Heart left ventricle (tissue), 16 donors: ENCODE measurements at regions not wholly inside any gene's neighbourhood (a gene's known extent, or its start where the extent isn't known, plus 50 kb on each side); places are given as distances from the start of the nearest gene placed in this dataset.

Source experiments
- ATAC-seq, 4 donors: fragments of 200-7000 bp; cut with Tn5 transposase; one replicate each; pipeline ENCODE4 v1.9.1; 2020 to 2022; ENCODE audit warnings: moderate library complexity in 4 of 4, mild to moderate bottlenecking in 3 of 4, moderate number of reproducible peaks in 1 of 4
- DNase-seq, 5 donors: peaks; one replicate each; pipeline ENCODE4 v3.0.0-alpha.2; 2020
- H3K27ac ChIP-seq, 12 donors: fragments of 200-600 bp; sonication (generic) in 4 of 12; one replicate each; pipeline versions ENCODE4 v1.5.0 to v1.8.0; 2016 to 2022; ENCODE audit warnings: mild to moderate bottlenecking in 2 of 12
- H3K27me3 ChIP-seq, 9 donors: fragments of 200-600 bp; sonication (generic) in 2 of 9; one replicate each; pipeline versions ENCODE4 v1.5.1 to v1.8.0; 2016 to 2022; ENCODE audit warnings: mild to moderate bottlenecking in 3 of 9
- H3K36me3 ChIP-seq, 9 donors: fragments of 200-600 bp; sonication (generic) in 2 of 9; one replicate each; pipeline versions ENCODE4 v1.5.0 to v1.8.0; 2018 to 2022; ENCODE audit warnings: mild to moderate bottlenecking in 2 of 9
- H3K4me1 ChIP-seq, 12 donors: fragments of 200-600 bp; sonication (generic) in 4 of 12; one replicate each; pipeline versions ENCODE4 v1.5.0 to v1.8.0; 2016 to 2022; ENCODE audit warnings: mild to moderate bottlenecking in 3 of 12
- H3K4me3 ChIP-seq, 12 donors: fragments of 200-600 bp; sonication (generic) in 4 of 12; one replicate each; pipeline versions ENCODE4 v1.5.0 to v1.8.0; 2017 to 2022; ENCODE audit warnings: mild to moderate bottlenecking in 9 of 12, moderate library complexity in 4 of 12
- H3K9me3 ChIP-seq, 12 donors: fragments of 200-600 bp; sonication (generic) in 4 of 12; one replicate each; pipeline versions ENCODE4 v1.5.0 to v1.8.0; 2016 to 2022; ENCODE audit warnings: mild to moderate bottlenecking in 1 of 12
- POLR2A ChIP-seq, 2 donors: fragments of 450-650 bp; IDR thresholded peaks; one replicate each; pipeline ENCODE4 v1.6.1; 2017; ENCODE audit warnings: antibody characterized with exemption in 2 of 2, mild to moderate bottlenecking in 2 of 2, moderate library complexity in 2 of 2
- WGBS, 4 donors: extraction: QIAGEN DNeasy Blood & Tissue Kit in 2 of 4; methylation state at CpG; one replicate each; pipeline versions ENCODE4 v1.1.5 to v1.1.7; 2013 to 2018; 5-methylcytosine and 5-hydroxymethylcytosine counted together
- intact Hi-C, 10 donors: fragments of 100-400 bp; cut with DNase I; formaldehyde crosslinking; loops; one replicate each; pipeline versions ENCODE4 v1.11.1 to v1.14.2; 2022
- TF ChIP-seq, protein P1 (sequence below), 12 donors: fragments of 200-600 bp; sonication (generic) in 4 of 12; IDR thresholded peaks; one replicate each; pipeline versions ENCODE4 v1.5.0 to v1.8.0; 2018 to 2022; ENCODE audit warnings: antibody characterized with exemption in 12 of 12, mild to moderate bottlenecking in 5 of 12
- donor health status: ischemic (EF 13 %, LVEDD 7.1; RV severe dilation, severe dysfunction).
- donor health status: healthy with polysubstance abuse.
- donor health status: DM: no; HTN: yes; CAD: no.
- donor health status: DM: no; HTN: no; CAD: no.
- donor health status: ischemic (EF 25% LVEDD 6.9; RV normal size, moderate dysfunction).
- donor health status: ischemic (EF 25% LVEDD 5.7; RV mildly dilated, moderate dysfunction).
- donor health status: healthy.
- donor health status: DM: yes; HTN: yes; CAD: no.
- donor health status: ischemic (EF 35%, LVEDD 5.7; RV mildly dilated, moderate dysfunction).
- donor health status: nonischemic (EF 11% LVEDD 7.7; RV severe dilation, severe dysfunction).
- donor health status: DM: yes; HTN: yes; CAD: no.
- donor health status: PGD.
- donor health status: ischemic (EF 29% LVEDD 5.4; RV normal size, mild dysfunction).
- donor health status: nonischemic (EF 23%, LVEDD 6.1; RV moderate dilation, normal function).

DNA sequence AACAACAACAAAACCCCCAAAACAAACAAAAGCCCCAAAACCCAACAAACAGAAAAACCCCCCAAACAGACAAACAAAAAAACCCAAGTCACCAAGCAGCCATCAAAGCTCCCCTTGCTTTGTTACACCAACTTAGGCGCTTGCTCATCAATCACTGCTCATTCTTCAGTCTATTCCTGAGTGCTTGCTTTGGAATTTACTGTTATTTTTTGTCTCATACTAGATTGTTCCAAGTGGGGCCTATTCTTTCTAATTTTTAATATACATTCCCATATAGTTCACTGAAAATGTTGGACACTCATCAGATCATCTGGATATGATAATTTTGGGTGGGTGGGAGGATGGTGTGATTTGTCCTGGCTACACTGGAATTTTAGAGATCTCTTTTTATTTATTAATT lies 126.0 kb upstream of the JCAD start:
- no peaks in the 10 kb centered on the region for H3K9me3 ChIP-seq
- ATAC-seq (no peak), DNase-seq (no peak)
- no peak overlapping the region for H3K4me3 ChIP-seq
- H3K27ac ChIP-seq = no peak overlapping the region
- H3K4me1 ChIP-seq = peaks cover 0 to 62% (median 14%) of the 10 kb centered on the region in 12 donors
- no peaks in the 10 kb centered on the region for H3K36me3 ChIP-seq
- intact Hi-C loops = loop anchor here in 9 of 10 donors (5.0 to 10.0 kb wide), 11 partner anchors 52 to 188 kb away; partner anchors contain the start of gene JCAD (in 3 of the 9)
- H3K27me3 ChIP-seq = no peaks in the 10 kb centered on the region
- WGBS, 4 donors = 97 to 100% (median 100%) methylated on average over 1 of the region's 1 CpG
- TF ChIP-seq, protein P1, sequence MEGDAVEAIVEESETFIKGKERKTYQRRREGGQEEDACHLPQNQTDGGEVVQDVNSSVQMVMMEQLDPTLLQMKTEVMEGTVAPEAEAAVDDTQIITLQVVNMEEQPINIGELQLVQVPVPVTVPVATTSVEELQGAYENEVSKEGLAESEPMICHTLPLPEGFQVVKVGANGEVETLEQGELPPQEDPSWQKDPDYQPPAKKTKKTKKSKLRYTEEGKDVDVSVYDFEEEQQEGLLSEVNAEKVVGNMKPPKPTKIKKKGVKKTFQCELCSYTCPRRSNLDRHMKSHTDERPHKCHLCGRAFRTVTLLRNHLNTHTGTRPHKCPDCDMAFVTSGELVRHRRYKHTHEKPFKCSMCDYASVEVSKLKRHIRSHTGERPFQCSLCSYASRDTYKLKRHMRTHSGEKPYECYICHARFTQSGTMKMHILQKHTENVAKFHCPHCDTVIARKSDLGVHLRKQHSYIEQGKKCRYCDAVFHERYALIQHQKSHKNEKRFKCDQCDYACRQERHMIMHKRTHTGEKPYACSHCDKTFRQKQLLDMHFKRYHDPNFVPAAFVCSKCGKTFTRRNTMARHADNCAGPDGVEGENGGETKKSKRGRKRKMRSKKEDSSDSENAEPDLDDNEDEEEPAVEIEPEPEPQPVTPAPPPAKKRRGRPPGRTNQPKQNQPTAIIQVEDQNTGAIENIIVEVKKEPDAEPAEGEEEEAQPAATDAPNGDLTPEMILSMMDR (IDR thresholded peaks at IDR 0.05) = no peak

DNA sequence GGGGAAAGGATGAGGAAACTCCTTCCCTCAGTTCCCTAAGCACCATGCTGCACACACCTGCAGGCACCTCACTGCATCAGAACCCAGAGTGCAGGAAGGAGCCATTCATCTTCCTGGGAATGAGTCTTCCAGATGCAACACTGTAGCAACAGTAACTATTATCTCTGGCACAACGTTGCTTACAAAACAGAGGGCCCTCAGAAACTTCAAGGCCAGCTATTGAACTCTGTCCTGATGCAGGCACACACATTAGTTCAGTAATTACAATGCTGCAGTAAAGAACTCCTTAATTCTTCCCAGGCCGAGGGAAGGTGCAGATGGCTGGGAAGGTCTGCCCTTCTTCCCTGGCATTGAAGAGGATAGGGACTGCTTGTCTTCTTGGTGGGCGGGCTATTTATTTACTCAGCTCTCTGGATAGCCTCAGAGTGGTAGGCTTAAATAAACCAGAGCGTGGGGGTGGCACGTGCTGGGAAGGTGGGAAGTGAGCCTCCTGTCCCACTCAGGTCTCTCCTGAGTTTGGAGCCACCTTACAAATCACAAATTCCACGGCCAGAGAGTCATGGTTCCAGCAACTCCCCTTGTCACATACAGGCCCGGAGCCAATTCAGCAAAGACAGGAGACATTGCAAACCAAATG lies 125.1 kb upstream of the JCAD start:
- no peak for ATAC-seq
- Histone ChIP-seq H3K36me3 (no peaks in the 10 kb centered on the region), H3K27ac (no peak overlapping the region), H3K27me3 (no peaks in the 10 kb centered on the region), H3K4me1 (peaks cover 0 to 60% (median 14%) of the 10 kb centered on the region in 12 donors), H3K4me3 (no peak overlapping the region), H3K9me3 (no peaks in the 10 kb centered on the region)
- intact Hi-C loops = loop anchor here in 9 of 10 donors (5.0 to 10.0 kb wide), 11 partner anchors 53 to 187 kb away; partner anchors contain the start of gene JCAD (in 3 of the 9)
- DNase-seq = no peak
- 75 to 80% (median 77%) methylated on average over 7 of the region's 7 CpGs for WGBS, 4 donors
- TF ChIP-seq, protein P1 (IDR thresholded peaks at IDR 0.05) = no peak
- no peak for TF ChIP-seq POLR2A (IDR thresholded peaks at IDR 0.05)

DNA sequence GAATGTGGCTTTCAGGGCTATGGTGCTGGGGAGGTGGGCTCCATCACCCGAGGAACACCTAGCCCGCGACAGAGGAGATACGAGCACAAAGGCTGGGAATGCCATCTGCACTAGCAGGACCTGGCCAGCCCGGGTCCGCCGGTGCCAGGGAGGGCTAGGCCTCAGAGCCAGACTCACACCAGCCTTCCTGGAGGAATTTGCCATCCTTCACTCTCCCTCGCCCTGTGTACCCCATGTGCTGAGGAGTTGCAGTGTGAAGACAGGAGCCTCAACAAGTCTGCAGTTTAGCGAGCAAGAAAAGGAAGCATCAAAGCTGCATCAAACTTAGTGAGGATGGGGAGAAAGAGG lies 123.6 kb upstream of the JCAD start:
- Histone ChIP-seq H3K27ac (peak overlapping the region in 5 of 12 donors; percentile 39 to 67 (median 58)), H3K27me3 (peaks cover 0 to 2% (median 0%) of the 10 kb centered on the region in 9 donors), H3K4me3 (no peak overlapping the region), H3K9me3 (no peaks in the 10 kb centered on the region), H3K36me3 (no peaks in the 10 kb centered on the region), H3K4me1 (peaks cover 0 to 50% (median 13%) of the 10 kb centered on the region in 12 donors)
- DNase-seq (no peak), ATAC-seq (peak in 1 of 4 donors; percentile 8)
- intact Hi-C loops = loop anchor here in 6 of 10 donors (5.0 to 10.0 kb wide), 5 partner anchors 128 to 181 kb away; partner anchors contain the start of gene JCAD (in 2 of the 6)
- TF ChIP-seq, protein P1 (IDR thresholded peaks at IDR 0.05) = no peak
- TF ChIP-seq POLR2A (IDR thresholded peaks at IDR 0.05) = no peak
- WGBS, 4 donors = 46 to 64% (median 58%) methylated on average over 6 to 9 of the region's 9 CpGs

DNA sequence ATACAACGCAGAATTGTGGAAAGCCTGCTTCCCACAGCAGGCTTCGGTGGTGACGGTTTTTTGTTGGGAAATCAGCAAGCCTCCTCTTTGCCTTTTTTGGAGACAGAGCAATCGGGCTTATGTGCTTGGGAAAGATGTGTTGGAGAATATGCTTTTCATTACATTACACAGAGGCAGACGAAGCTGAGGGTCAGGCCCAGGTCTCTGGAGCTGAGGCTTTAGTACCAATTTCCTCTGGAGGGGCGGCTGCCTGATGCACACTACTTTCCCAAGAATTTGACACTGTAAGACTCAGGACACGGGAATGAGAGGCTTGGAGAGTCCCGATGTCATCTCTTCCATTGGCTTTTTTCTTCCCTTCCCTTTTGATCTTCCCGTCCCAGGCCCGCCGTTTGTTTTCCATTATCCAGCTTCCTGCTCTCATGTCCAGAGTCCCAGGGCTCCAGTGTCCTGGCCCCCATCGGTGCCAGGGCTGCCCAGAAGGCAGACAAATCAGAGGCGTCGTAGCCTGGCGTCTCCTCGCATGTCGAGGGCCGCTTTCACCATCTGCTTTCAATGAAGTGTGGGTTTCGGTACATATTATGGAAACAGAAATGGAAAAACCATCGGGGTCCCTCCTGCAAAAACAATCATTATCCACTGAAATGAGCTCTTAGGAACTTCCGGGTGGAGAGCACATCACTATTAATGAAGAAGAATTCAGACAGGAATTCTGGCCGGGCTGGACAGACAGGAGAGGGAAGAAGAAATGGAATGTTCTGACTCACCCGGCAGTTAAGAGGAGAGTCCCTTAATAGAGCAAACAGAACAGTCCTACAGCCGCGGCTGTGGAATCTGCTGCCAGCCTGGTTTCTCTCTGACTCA lies 123.0 kb upstream of the JCAD start:
- 44 to 58% (median 49%) methylated on average over 25 of the region's 25 CpGs for WGBS, 4 donors
- no peaks in the 10 kb centered on the region for H3K36me3 ChIP-seq
- no peak for TF ChIP-seq POLR2A (IDR thresholded peaks at IDR 0.05)
- TF ChIP-seq, protein P1 (IDR thresholded peaks at IDR 0.05) = no peak
- H3K4me1 ChIP-seq = peaks cover 0 to 44% (median 8%) of the 10 kb centered on the region in 12 donors
- DNase-seq = peak in 1 of 5 donors; percentile 27
- intact Hi-C loops = loop anchor here in 6 of 10 donors (5.0 to 10.0 kb wide), 5 partner anchors 128 to 180 kb away; partner anchors contain the start of gene JCAD (in 2 of the 6)
- ATAC-seq = peak; percentile 21 to 64 (median 50)
- peak overlapping the region in 1 of 12 donors; percentile 26 for H3K4me3 ChIP-seq
- no peaks in the 10 kb centered on the region for H3K9me3 ChIP-seq
- peak overlapping the region in 5 of 12 donors; percentile 39 to 67 (median 58) for H3K27ac ChIP-seq
- H3K27me3 ChIP-seq = peaks cover 0 to 2% (median 0%) of the 10 kb centered on the region in 9 donors
